Mesothelial cell of epicardium (in vitro differentiated cells): ENCODE measurements at regions not wholly inside any gene's neighbourhood (a gene's known extent, or its start where the extent isn't known, plus 50 kb on each side); places are given as distances from the start of the nearest gene placed in this dataset.

ENCODE experiments used
- DNase-seq, 2 experiments: peaks; one replicate each; pipeline ENCODE4 v3.0.0; 2021; ENCODE audit warnings: low spot score in 2 of 2; ENCODE audit not compliant: unreplicated experiment in 2 of 2
- H3K27ac Mint-ChIP-seq: 2 replicates; pipeline ENCODE4 v1.8.0; 2021; ENCODE audit warnings: mixed read lengths
- H3K27me3 Mint-ChIP-seq: 2 replicates; pipeline ENCODE4 v1.8.0; 2021; ENCODE audit warnings: low read depth, mixed read lengths
- H3K36me3 Mint-ChIP-seq: 2 replicates; pipeline ENCODE4 v1.8.0; 2021; ENCODE audit warnings: mixed read lengths
- H3K4me1 Mint-ChIP-seq: 2 replicates; pipeline ENCODE4 v1.8.0; 2021; ENCODE audit warnings: mixed read lengths
- H3K4me3 Mint-ChIP-seq: 2 replicates; pipeline ENCODE4 v1.8.0; 2021; ENCODE audit warnings: mild to moderate bottlenecking, moderate library complexity, mixed read lengths
- H3K9me3 Mint-ChIP-seq: 2 replicates; pipeline ENCODE4 v1.8.0; 2021; ENCODE audit warnings: mixed read lengths
- TF ChIP-seq, protein P1 (sequence below): fragments of 200-600 bp; sonication (generic); IDR thresholded peaks from one replicate; pipeline ENCODE4 v1.5.0; 2021; ENCODE audit warnings: antibody characterized with exemption; ENCODE audit not compliant: unreplicated experiment

DNA sequence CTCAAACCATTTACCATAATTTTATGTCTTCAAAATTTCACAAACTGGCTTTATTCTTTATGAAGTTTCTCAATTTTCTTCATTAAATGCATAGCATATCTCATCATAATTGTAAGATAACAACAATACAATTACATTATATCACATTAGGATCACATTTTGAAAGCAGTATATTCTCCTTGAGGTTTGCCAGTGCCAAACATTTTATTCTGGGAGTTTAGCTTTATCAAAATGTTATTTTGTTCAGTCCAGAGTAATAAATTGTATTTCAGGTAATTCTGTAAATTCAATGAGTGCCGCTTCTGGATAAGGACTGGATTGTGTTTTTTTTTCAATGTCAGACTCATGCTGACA, 234.6 kb upstream of the MIR17HG start:
- no peak overlapping the region for H3K27ac Mint-ChIP-seq
- no peaks in the 10 kb centered on the region for H3K27me3 Mint-ChIP-seq
- no peak overlapping the region for H3K4me3 Mint-ChIP-seq
- no peaks in the 10 kb centered on the region for H3K36me3 Mint-ChIP-seq
- DNase-seq, result no peak
- H3K9me3 Mint-ChIP-seq, result peaks cover 8% of the 10 kb centered on the region
- H3K4me1 Mint-ChIP-seq, result peaks cover 7% of the 10 kb centered on the region
- TF ChIP-seq, protein P1, sequence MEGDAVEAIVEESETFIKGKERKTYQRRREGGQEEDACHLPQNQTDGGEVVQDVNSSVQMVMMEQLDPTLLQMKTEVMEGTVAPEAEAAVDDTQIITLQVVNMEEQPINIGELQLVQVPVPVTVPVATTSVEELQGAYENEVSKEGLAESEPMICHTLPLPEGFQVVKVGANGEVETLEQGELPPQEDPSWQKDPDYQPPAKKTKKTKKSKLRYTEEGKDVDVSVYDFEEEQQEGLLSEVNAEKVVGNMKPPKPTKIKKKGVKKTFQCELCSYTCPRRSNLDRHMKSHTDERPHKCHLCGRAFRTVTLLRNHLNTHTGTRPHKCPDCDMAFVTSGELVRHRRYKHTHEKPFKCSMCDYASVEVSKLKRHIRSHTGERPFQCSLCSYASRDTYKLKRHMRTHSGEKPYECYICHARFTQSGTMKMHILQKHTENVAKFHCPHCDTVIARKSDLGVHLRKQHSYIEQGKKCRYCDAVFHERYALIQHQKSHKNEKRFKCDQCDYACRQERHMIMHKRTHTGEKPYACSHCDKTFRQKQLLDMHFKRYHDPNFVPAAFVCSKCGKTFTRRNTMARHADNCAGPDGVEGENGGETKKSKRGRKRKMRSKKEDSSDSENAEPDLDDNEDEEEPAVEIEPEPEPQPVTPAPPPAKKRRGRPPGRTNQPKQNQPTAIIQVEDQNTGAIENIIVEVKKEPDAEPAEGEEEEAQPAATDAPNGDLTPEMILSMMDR, result no peak

DNA sequence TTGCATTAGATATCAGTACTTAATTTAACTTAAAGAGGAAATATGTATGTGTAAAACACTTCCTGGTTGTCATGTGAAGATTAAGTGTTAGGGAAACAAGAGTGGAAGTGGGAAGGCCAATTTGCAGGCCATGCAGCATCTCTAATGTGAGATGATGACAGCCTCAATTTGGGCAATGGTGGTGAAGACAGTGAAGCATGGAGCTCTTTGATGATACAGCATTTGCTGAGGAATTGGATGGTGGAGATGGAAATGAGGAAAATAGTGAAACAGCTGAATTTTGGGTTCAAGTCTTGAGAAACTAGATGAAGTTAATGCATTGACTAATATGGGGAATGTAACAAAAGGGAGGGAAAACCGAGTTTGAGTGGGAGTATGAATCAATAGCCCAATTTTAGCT, 231.7 kb upstream of the MIR17HG start:
- Mint-ChIP-seq H3K36me3 (no peaks in the 10 kb centered on the region), H3K27me3 (no peaks in the 10 kb centered on the region), H3K4me1 (peaks cover 7% of the 10 kb centered on the region), H3K27ac (no peak overlapping the region), H3K9me3 (peaks cover 8% of the 10 kb centered on the region), H3K4me3 (no peak overlapping the region)
- DNase-seq, result no peak
- TF ChIP-seq, protein P1, result no peak

DNA sequence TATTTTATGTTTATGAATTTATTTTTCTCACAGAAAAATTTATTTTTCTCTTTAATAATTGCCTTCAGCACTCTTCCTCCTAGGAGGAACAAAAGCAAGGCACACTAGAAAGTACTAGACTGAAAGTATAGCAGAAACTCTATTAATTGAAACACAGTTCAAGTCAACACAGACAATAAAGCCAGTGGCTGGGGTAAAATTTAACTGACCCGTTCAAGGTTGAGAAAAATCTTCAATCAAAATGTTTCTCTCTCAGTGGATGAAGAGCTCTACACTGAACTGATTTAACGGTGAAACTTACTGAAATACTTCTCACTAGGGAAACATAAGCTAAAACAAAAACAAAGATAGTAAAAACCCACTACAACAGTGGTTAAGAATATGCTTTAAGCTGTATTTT, 230.1 kb upstream of the MIR17HG start:
- Mint-ChIP-seq H3K27ac (no peak overlapping the region), H3K4me1 (peaks cover 1% of the 10 kb centered on the region), H3K36me3 (no peaks in the 10 kb centered on the region), H3K4me3 (no peak overlapping the region), H3K27me3 (no peaks in the 10 kb centered on the region), H3K9me3 (peaks cover 8% of the 10 kb centered on the region)
- TF ChIP-seq, protein P1, result no peak
- no peak for DNase-seq

DNA sequence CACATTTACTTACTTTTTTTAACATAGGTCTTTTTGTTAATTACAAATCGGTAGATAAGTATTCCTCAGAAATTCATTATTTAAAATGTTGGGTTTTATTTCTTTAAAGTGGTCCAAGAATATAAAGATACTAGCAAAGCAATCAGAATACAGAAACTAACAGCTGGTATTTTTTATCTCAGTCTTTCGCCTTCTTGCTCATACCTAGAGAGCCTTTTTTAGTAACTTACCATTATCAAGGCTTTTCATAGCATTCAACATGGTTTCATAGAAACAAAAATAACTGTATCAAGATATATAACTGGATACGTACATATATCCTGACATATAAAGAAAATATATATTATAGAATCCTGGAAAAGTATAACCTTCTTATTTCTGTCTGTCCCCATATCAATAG, 227.8 kb upstream of the MIR17HG start:
- peaks cover 8% of the 10 kb centered on the region for H3K9me3 Mint-ChIP-seq
- H3K36me3 Mint-ChIP-seq, result no peaks in the 10 kb centered on the region
- no peak overlapping the region for H3K4me3 Mint-ChIP-seq

DNA sequence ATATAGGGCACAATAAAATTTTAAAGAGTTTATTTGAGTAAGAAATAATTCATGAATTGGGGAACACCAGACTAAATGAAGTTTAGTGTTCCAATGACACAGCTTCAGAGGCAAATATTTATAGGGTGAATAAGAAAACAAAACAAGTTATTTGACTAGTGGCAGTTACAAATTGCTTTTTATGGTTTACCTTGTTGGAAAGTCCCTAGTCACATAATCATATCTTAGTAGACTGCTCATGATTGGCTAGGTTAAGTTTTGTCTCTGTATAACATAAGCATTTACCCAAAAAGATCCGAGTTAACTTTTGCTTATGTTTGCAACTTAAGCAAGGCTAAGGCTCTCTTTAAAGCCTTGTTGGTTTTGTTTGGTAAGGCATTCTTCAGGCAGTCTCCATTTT, 224.7 kb upstream of the MIR17HG start:
- TF ChIP-seq, protein P1, result no peak
- Mint-ChIP-seq H3K4me3 (no peak overlapping the region), H3K27ac (no peak overlapping the region), H3K9me3 (no peaks in the 10 kb centered on the region), H3K36me3 (no peaks in the 10 kb centered on the region), H3K27me3 (no peaks in the 10 kb centered on the region), H3K4me1 (peaks cover 6% of the 10 kb centered on the region)
- DNase-seq, result no peak

More for the DNA sequence above, 227.8 kb upstream of the MIR17HG start:
- no peak for DNase-seq
- Mint-ChIP-seq H3K4me1 (peaks cover 3% of the 10 kb centered on the region), H3K27ac (no peak overlapping the region), H3K27me3 (no peaks in the 10 kb centered on the region)
- TF ChIP-seq, protein P1, result no peak

DNA sequence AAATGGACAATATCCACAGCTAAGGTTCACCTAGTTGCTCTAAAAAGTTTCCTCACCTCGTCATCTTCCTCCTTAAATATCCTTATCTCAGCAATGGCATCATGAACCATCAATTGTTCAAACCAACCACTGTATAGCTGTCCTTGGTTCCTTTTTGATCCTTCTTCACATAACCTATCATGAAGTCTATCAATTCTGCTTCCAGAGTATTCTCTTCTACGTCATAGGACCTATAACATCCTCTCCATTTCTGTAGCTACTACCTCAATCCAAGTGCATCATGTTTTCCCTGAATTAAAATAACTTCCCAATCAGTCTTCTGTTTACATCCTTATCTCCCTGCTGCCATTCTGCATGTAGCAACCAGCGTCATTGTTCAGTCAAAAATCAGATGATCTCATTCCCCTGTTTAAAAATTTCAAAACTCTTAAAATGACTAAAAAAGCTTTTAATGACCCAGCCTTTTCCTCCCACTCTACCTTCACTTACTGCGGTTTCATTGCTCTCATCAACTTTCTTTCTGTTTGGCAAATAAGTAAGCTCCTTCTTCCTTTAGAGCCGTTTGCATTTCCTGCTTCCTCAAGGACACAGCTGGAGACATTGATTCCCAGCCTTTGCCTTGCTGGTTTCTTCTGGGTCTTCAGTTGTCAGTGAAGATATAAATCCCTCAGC, 223.9 kb upstream of the MIR17HG start:
- H3K27ac Mint-ChIP-seq, result no peak overlapping the region
- H3K4me3 Mint-ChIP-seq, result no peak overlapping the region
- peaks cover 6% of the 10 kb centered on the region for H3K4me1 Mint-ChIP-seq
- H3K9me3 Mint-ChIP-seq, result no peaks in the 10 kb centered on the region
- H3K27me3 Mint-ChIP-seq, result no peaks in the 10 kb centered on the region
- TF ChIP-seq, protein P1, result no peak
- no peaks in the 10 kb centered on the region for H3K36me3 Mint-ChIP-seq
- DNase-seq, result no peak
